ENCODE measurements at regions not wholly inside any gene's neighbourhood (a gene's known extent, or its start where the extent isn't known, plus 50 kb on each side); places are given as distances from the start of the nearest gene placed in this dataset.

DNA sequence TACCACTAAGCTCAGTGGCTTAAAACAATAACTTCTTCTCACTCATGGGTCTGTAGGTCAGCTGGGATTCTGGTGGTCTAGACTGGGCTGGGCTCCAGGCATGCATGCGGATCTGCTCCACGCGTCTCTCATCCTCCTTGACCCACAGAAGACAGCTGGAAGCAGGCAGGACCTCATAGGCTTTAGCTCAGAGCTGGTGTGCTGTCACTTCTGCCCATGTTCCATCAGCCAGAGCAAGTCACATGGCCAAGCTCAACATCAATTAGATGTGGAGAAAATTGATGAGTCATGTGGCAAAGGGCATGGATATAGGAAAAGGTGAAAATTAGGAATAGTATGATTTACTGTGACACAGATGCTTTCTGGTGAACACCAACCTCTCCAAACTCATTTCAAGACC, 57.4 kb upstream of the PSMF1 start:
- TF ChIP-seq, protein P1, sequence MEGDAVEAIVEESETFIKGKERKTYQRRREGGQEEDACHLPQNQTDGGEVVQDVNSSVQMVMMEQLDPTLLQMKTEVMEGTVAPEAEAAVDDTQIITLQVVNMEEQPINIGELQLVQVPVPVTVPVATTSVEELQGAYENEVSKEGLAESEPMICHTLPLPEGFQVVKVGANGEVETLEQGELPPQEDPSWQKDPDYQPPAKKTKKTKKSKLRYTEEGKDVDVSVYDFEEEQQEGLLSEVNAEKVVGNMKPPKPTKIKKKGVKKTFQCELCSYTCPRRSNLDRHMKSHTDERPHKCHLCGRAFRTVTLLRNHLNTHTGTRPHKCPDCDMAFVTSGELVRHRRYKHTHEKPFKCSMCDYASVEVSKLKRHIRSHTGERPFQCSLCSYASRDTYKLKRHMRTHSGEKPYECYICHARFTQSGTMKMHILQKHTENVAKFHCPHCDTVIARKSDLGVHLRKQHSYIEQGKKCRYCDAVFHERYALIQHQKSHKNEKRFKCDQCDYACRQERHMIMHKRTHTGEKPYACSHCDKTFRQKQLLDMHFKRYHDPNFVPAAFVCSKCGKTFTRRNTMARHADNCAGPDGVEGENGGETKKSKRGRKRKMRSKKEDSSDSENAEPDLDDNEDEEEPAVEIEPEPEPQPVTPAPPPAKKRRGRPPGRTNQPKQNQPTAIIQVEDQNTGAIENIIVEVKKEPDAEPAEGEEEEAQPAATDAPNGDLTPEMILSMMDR (IDR thresholded peaks at IDR 0.05): no peak
- TF ChIP-seq RAD21 (IDR thresholded peaks at IDR 0.05; ENCODE audit: low read length) (no peak), POLR2AphosphoS5 (IDR thresholded peaks at IDR 0.05; ENCODE audit: low read depth, low read length) (no peak)
